HG03103 (cell line): ENCODE measurements at regions not wholly inside any gene's neighbourhood (a gene's known extent, or its start where the extent isn't known, plus 50 kb on each side); places are given as distances from the start of the nearest gene placed in this dataset.
"Not testable (repeated sequence)": the region's sequence is repeated elsewhere in the genome, so short reads cannot be mapped to it uniquely, and the experiment has no call there.

Experiments
- ATAC-seq: cut with Tn5 transposase; IDR thresholded peaks from one replicate; pipeline ENCODE4 v1.9.1; 2021; ENCODE audit warnings: low read depth; ENCODE audit not compliant: unreplicated experiment

DNA sequence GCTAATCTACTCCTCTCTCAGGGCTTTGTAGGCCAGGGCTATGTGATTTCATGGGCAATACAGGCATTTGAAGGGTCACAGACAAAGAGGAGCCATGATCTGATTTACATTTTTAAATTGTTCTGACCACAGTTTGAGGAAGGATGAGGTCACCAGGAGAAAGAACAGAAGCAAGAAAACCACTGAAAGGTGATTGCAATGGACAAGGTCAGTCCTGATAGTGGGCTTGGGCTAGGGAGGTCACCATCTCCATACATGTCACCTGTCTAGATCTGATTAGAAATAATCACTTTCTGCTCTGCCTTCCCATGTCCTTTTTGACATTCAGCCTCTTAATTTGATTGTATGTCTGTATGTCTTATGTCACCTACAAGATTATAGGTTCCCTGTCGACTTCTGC, 248.9 kb upstream of the CWC22 start:
- ATAC-seq = no peak

- no peak for ATAC-seq
Observed at GRCh38 chr2:180254872-180255271, 247.8 kb upstream of the CWC22 start.

DNA sequence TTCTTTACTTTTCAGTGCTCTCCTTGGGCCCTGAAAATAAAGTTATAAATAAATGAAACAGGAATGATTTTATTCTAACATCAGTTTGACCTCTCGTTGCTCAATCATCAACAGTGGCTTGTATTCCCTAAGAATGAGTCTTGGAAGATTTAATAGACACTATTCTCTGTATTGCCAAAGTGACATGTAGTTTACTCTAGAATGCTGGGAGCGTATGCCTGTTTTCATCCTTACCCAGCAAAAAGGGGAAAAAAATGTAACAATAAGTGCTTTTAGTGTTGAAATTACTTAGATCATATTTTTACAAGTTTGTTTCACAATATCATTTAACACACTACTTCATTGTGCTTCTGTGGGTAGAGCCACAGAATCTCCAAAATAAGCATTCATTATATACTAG, 240.6 kb upstream of the CWC22 start:
- ATAC-seq = no peak

GRCh38 chr2:180246268-180246667, 239.2 kb upstream of the CWC22 start:
- ATAC-seq = no peak

- ATAC-seq = no peak
Observed at GRCh38 chr2:180240774-180241173, 233.7 kb upstream of the CWC22 start.

DNA sequence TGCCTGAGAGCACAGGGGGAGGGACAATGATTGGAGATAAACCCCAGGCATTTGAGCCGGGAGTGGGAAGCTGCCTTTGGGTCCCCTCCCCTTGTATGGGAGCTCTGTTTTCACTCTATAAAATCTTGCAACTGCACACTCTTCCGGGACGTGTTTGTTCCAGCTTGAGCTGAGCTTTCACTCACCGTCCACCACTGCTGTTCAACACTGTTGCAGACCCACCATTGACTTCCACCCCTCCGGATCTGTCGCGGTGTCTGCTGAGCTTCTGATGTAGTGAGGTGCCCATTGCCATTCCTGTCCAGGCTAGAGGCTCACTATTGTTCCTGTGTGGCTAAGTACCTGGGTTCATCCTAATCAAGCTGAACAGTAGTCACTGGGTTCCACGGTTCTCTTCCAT, 231.6 kb upstream of the CWC22 start:
- no peak for ATAC-seq

DNA sequence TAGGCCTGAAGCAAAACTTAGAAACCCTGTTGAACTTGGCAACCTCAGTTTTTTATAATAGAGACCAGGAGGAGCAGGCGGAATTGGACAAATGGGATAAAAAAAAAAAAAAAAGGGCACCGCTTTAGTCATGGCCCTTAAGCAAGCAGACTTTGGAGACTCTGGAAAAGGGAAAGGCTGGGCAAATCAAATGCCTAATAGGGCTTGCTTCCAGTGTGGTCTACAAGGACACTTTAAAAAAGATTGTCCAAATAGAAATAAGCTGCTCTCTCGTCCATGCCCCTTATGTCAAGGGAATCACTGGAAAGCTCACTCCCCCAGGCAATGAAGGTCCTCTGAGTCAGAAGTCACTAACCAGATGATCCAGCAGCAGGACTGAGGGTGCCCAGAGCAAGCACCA, 229.0 kb upstream of the CWC22 start:
- not testable (repeated sequence) for ATAC-seq

GRCh38 chr2:180235506-180235905, 228.4 kb upstream of the CWC22 start:
- ATAC-seq = not testable (repeated sequence)

GRCh38 chr2:180234991-180235390, 227.9 kb upstream of the CWC22 start:
- ATAC-seq = not testable (repeated sequence)

DNA sequence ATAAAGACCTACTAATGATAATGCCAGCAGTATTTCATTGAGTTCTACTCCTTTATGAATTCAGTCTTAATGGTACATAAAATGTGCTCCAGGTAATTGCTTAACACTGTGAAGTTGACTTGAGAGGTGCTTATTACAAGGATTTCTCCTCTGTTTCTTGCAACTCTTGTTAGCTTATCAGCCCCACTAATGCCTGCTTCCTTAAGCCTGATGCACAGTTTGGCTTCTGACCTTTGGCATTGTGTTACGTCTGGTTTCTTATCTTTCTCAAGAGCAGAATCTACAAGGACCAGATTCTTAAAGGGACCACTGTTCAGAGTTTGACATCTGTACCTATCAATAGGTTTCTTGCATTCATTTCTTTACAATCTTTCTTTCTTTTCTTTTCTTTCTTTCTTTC, 223.9 kb upstream of the CWC22 start:
- ATAC-seq = no peak

DNA sequence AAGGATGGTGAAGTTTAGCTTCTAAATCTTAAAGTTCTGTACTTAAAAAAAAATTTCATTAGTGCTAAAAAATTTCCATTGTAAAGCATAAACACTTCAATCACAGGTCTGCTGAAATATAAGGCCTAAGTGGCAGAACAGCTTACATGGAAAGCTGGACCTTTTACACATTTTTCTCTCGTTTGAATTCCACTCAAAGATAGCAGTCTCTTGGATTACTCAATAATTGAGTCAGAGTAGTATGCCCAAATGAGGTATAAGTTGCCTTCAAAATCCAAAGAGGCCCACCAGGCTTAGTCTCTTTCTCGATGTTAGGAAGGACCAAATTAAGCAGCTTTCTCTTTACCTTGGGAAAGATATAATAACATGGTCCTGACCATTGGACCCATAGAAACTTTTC, 220.4 kb upstream of the CWC22 start:
- no peak for ATAC-seq

DNA sequence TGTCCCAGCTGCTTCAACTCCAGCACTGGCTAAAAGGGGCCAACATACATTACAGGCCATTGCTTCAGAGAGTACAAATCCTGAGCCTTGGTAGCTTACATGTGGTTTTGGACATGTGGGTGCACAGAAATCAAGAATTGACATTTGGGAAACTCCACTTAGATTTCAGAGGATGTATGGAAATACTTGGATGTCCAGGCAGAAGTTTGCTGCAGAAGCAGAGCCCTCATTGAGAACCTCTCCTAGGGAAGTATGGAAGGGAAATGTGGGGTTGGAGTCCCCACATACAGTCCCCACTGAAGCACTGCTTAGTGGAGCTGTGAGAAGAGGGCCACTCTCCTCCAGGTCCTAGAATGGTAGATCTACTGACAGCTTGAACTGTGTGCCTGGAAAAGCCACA, 218.0 kb upstream of the CWC22 start:
- no peak for ATAC-seq

- no peak for ATAC-seq
Observed at GRCh38 chr2:180222644-180223043, 215.5 kb upstream of the CWC22 start.

- no peak for ATAC-seq
Observed at GRCh38 chr2:180219491-180219890, 212.4 kb upstream of the CWC22 start.

DNA sequence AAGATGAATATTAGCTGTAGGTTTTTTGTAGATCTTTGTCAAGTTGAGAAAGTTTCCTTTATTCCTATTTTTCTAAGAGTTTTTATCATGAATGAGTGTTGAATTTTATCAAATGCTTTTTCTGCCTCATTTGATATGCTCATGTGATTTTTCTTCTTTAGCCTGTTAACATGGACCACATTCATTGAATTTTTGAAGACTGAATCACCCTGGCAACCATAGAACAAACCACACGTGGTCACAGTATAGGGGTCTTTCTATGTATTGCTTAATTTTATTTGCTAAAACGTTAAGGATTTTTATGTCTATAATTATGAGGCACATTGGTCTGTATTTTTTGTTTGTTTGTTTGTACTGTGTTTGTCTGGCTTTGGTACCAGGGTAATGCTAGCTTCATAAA, 201.7 kb upstream of the CWC22 start:
- ATAC-seq = no peak

- ATAC-seq = no peak
Observed at GRCh38 chr2:180205621-180206235, 198.6 kb upstream of the CWC22 start.

GRCh38 chr2:180203972-180204371, 196.9 kb upstream of the CWC22 start:
- ATAC-seq = no peak

GRCh38 chr2:180202467-180202951, 195.4 kb upstream of the CWC22 start:
- no peak for ATAC-seq

DNA sequence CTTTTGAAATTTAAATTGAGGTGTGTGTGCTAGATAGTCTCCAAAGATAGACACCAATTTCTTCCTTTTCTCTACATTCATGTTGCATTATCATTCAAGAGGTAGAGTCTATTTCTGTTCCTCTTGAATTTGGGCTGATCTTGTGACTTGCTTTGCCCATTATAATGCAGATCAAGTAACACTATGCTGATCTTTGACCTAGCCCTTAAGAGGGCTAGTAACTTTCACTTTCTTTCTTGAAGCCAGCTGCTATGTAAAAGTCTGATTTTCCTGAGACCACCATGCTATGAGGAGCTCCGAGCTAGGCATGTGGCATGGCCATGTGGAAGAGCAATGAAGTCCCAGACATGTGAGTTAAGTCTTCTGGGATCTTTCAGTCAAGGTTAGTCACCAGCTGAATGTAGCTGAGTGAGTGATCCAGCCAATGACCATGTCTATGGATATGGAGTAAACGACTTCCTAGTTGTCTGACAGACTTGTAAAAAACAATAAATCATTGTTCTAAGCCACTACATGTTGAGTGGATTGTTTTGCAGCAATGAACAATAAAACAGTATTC, 189.4 kb upstream of the CWC22 start:
- ATAC-seq = no peak

GRCh38 chr2:180195847-180196246, 188.8 kb upstream of the CWC22 start:
- no peak for ATAC-seq

DNA sequence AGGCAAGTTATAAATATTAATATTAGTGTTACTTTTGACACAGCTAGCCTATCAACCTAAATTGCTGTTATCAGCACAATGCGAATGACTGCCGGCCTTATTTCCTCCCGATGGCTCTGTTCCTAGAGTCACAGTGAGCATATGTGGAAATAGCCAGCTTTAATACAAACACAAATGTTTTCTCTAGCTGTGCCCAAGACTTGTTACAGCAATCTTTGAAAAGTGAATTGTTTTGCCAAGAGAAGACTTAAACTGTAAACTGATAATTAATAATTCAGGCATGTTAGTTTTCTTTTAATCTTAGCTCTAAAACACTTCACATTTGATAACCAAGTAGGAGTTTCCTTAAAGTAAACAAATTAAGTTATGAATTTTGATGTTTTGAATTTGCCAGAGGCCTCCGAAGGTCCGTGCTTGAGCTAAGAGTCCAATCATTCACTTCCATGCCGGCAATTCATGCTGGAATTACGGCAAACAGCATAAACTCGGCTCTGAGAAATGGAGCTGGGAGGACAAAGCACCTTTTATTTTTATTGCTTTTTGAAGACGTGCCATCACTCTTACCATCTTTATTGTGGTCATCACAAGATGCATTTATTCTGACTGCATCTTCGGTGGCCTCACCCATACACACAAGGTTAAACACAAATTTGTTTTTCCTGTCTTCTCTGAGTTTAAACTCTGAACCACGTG, 184.5 kb upstream of the CWC22 start:
- no peak for ATAC-seq

DNA sequence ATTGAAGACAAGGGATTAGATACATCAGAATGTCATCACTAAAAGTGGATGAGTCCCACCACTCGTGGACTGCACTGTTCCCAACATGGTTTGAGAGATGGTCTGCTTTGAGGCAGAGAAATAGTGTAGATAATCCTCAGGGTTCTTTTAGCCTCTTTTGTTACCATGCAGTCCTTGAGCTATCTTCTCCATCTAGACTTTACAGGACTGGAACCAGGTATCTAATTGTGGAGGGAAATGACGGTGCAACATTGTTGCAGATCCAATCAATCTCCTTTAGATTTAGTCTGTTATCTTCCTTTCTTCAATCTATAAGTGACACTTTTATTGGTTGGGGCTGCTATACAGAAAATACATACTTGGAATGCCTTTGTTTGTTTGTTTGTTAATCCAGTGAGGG, 183.8 kb upstream of the CWC22 start:
- ATAC-seq = no peak
